Progenitor cell of endocrine pancreas (in vitro differentiated cells): ENCODE measurements at regions not wholly inside any gene's neighbourhood (a gene's known extent, or its start where the extent isn't known, plus 50 kb on each side); places are given as distances from the start of the nearest gene placed in this dataset.

Experiments
- DNase-seq: peaks from one replicate; pipeline ENCODE4 v3.0.0; 2021; ENCODE audit warnings: low spot score; ENCODE audit not compliant: unreplicated experiment
- H3K27ac Mint-ChIP-seq: 2 replicates; pipeline ENCODE4 v1.8.0; 2021; ENCODE audit warnings: mild to moderate bottlenecking, moderate library complexity, mixed read lengths
- H3K27me3 Mint-ChIP-seq: 2 replicates; pipeline ENCODE4 v1.8.0; 2021; ENCODE audit warnings: mixed read lengths
- H3K36me3 Mint-ChIP-seq: 2 replicates; pipeline ENCODE4 v1.8.0; 2022; ENCODE audit warnings: mixed read lengths; ENCODE audit not compliant: insufficient read depth
- H3K4me1 Mint-ChIP-seq: 2 replicates; pipeline ENCODE4 v1.8.0; 2021; ENCODE audit warnings: low read depth, mixed read lengths
- H3K4me3 Mint-ChIP-seq: 2 replicates; pipeline ENCODE4 v1.8.0; 2021; ENCODE audit warnings: low read depth, mild to moderate bottlenecking, moderate library complexity, mixed read lengths
- H3K9me3 Mint-ChIP-seq: 2 replicates; pipeline ENCODE4 v1.8.0; 2021; ENCODE audit warnings: low read depth, mixed read lengths
- TF ChIP-seq, protein P1 (sequence below): fragments of 200-600 bp; sonication (generic); IDR thresholded peaks from one replicate; pipeline ENCODE4 v1.5.0; 2021; ENCODE audit warnings: antibody characterized with exemption, mild to moderate bottlenecking; ENCODE audit not compliant: unreplicated experiment

DNA sequence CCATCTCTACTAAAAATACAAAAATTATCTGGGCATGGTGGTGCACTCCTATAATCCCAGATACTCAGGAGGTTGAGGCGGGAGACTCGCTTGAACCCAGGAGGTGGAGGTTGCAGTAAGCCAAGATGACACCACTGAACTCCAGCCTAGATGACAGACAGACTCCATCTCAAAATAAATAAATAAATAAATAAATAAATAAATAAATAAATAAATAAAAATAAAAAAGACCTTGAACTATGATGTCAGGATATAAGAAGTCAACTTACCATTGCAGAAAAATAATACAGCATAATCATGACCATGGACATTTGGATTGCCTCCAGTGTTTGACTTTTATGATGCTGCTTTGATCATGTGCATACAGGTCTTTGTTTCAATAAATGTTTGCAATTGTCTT lies 484.3 kb upstream of the ROBO1 start:
- H3K4me3 Mint-ChIP-seq = no peak overlapping the region
- H3K4me1 Mint-ChIP-seq = no peaks in the 10 kb centered on the region
- peaks cover 33% of the 10 kb centered on the region for H3K9me3 Mint-ChIP-seq
- H3K36me3 Mint-ChIP-seq = peaks cover 3% of the 10 kb centered on the region
- H3K27me3 Mint-ChIP-seq = no peaks in the 10 kb centered on the region
- no peak for DNase-seq
- TF ChIP-seq, protein P1, sequence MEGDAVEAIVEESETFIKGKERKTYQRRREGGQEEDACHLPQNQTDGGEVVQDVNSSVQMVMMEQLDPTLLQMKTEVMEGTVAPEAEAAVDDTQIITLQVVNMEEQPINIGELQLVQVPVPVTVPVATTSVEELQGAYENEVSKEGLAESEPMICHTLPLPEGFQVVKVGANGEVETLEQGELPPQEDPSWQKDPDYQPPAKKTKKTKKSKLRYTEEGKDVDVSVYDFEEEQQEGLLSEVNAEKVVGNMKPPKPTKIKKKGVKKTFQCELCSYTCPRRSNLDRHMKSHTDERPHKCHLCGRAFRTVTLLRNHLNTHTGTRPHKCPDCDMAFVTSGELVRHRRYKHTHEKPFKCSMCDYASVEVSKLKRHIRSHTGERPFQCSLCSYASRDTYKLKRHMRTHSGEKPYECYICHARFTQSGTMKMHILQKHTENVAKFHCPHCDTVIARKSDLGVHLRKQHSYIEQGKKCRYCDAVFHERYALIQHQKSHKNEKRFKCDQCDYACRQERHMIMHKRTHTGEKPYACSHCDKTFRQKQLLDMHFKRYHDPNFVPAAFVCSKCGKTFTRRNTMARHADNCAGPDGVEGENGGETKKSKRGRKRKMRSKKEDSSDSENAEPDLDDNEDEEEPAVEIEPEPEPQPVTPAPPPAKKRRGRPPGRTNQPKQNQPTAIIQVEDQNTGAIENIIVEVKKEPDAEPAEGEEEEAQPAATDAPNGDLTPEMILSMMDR = no peak
- no peak overlapping the region for H3K27ac Mint-ChIP-seq

DNA sequence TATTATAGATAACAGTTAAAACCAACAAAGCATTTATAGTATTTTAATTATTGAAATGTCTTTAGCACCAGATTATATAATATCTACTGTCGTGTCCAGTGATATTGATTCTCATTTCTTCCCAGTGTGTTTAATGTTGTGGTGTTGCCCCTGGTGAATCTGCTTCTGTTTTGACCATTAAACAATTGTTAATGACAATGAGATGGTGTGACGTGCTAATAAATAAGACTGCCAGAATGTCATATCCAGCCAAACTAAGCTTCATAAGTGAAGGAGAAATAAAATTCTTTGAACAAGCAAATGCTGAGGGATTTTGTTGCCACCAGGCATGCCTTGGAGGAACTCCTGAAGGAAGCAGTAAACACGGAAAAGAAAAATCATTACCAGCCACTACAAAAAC lies 480.0 kb upstream of the ROBO1 start:
- TF ChIP-seq, protein P1 = no peak
- Mint-ChIP-seq H3K36me3 (peaks cover 3% of the 10 kb centered on the region), H3K4me1 (no peaks in the 10 kb centered on the region), H3K27ac (no peak overlapping the region), H3K9me3 (peaks cover 37% of the 10 kb centered on the region), H3K4me3 (no peak overlapping the region), H3K27me3 (no peaks in the 10 kb centered on the region)
- DNase-seq = no peak

DNA sequence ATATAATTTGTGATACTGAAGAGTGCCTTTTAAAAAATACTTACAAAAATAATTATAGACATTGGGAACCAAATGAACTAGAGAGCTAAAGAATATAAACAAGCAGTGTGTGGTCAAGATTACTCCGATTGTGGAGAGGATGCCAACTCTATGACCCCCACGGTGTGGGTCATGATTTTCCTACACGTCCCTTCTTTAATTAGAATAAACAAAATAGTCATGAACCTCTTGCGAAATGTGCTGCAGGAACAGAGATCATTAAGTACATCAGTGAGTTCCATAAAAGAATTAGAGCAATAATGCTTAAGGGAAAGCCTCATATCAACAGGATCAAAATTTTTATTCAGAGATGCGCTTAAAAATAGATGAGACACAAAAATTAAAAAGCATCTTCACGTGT lies 476.6 kb upstream of the ROBO1 start:
- TF ChIP-seq, protein P1 = no peak
- no peak for DNase-seq
- Mint-ChIP-seq H3K4me3 (no peak overlapping the region), H3K36me3 (no peaks in the 10 kb centered on the region), H3K4me1 (peaks cover 6% of the 10 kb centered on the region), H3K27me3 (no peaks in the 10 kb centered on the region), H3K27ac (no peak overlapping the region), H3K9me3 (peaks cover 21% of the 10 kb centered on the region)

DNA sequence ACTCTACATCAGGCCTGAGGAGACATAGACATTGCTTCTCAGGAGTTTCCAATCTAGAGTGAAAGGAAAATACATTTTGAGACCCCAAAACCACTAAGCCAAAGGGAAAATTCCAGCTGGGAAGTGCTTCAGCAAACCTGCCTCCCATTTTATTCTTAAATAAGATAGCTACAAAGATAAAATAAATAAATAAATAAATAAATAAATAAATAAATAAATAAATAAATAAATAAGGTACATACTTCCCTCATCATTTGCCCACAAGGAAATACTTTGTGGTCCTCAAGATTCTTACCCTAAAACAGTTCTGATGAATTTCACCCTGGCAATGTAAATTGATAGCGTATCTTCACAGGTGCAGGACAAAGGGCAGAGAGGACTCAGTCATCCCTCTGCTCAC lies 474.0 kb upstream of the ROBO1 start:
- no peaks in the 10 kb centered on the region for H3K36me3 Mint-ChIP-seq
- TF ChIP-seq, protein P1 = no peak

DNA sequence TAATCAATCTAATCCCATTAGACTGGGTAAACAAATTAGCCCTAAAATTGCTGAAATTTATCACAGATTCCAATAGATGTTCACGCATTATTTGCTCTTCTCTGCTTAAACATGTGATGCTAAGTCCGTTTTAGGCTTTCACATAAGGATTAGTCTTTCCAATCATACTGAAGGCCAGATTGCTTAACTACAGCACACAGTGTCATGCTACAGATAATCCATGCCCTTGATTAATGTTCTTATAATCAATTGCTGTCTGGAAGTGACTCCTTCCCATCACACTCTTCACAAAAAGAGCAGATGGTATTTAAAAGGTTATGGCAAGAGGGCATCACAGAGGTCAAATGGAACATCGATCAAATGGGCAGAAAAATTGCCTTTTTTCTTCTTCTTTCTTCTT lies 471.5 kb upstream of the ROBO1 start:
- no peaks in the 10 kb centered on the region for H3K36me3 Mint-ChIP-seq
- no peak overlapping the region for H3K27ac Mint-ChIP-seq
- TF ChIP-seq, protein P1 = no peak
- H3K9me3 Mint-ChIP-seq = no peaks in the 10 kb centered on the region
- DNase-seq = no peak
- H3K4me3 Mint-ChIP-seq = no peak overlapping the region
- peaks cover 10% of the 10 kb centered on the region for H3K27me3 Mint-ChIP-seq
- H3K4me1 Mint-ChIP-seq = peaks cover 20% of the 10 kb centered on the region

More for the DNA sequence above, 474.0 kb upstream of the ROBO1 start:
- Mint-ChIP-seq H3K9me3 (peaks cover 4% of the 10 kb centered on the region), H3K4me3 (no peak overlapping the region), H3K27ac (no peak overlapping the region), H3K27me3 (peaks cover 5% of the 10 kb centered on the region), H3K4me1 (peaks cover 14% of the 10 kb centered on the region)
- no peak for DNase-seq
